HCT116 (cell line): ENCODE measurements at regions not wholly inside any gene's neighbourhood (a gene's known extent, or its start where the extent isn't known, plus 50 kb on each side); places are given as distances from the start of the nearest gene placed in this dataset.

Experiments used
- CTCF ChIP-seq, 3 experiments: fragments of 200-600 bp in 1 of 3; sonication (generic) in 1 of 3; IDR thresholded peaks in 2 of 3; conservative IDR thresholded peaks in 1 of 3; 2 replicates each; pipeline ENCODE4 v1.5.1; 2012 to 2017; ENCODE audit warnings: low read depth in 2 of 3, low read length in 2 of 3, antibody characterized with exemption in 1 of 3, borderline replicate concordance in 1 of 3, control low read depth in 1 of 3, mild to moderate bottlenecking in 1 of 3, mixed read lengths in 1 of 3, mixed run types in 1 of 3, moderate library complexity in 1 of 3; ENCODE audit not compliant: insufficient read depth in 1 of 3
- POLR2A ChIP-seq: IDR thresholded peaks from 2 replicates; pipeline ENCODE4 v1.7.0; 2011; ENCODE audit warnings: borderline replicate concordance; ENCODE audit not compliant: insufficient read depth, insufficient read length; ENCODE audit errors: extremely low read depth

GRCh38 chr7:22895828-22896165 lies 73.1 kb upstream of the TOMM7 start:
- no peak for TF ChIP-seq CTCF (IDR thresholded peaks at IDR 0.05 in 2 of 3, conservative IDR thresholded peaks at IDR 0.05 in 1 of 3; ENCODE audit: borderline replicate concordance in 1 of 3, insufficient read depth in 1 of 3, low read depth in 2 of 3, low read length in 2 of 3)
- no peak for TF ChIP-seq POLR2A
